Calu3 (cell line): ENCODE measurements at regions not wholly inside any gene's neighbourhood (a gene's known extent, or its start where the extent isn't known, plus 50 kb on each side); places are given as distances from the start of the nearest gene placed in this dataset.

Source experiments
- BruUV-seq: library from RNA; stranded (reverse); fragments of 400-500 nt; replicated peaks from 2 replicates; lab custom pipeline; 2021; lab: Mats Ljungman, UMichigan
- CTCF ChIA-PET: fragments of 300-600 bp; sonication (Branson Sonifier 250); formaldehyde crosslinking; loops from one replicate; lab custom pipeline; 2022; ENCODE audit warnings: antibody characterized with exemption; lab: Charles Lee
- DNase-seq: peaks from one replicate; pipeline ENCODE4 v3.0.0; 2022
- H3K27ac Mint-ChIP-seq: one replicate; pipeline ENCODE4 v1.8.0; 2022; ENCODE audit warnings: mixed read lengths; ENCODE audit not compliant: unreplicated experiment
- H3K27me3 Mint-ChIP-seq: one replicate; pipeline ENCODE4 v1.8.0; 2022; ENCODE audit warnings: mixed read lengths; ENCODE audit not compliant: unreplicated experiment
- H3K36me3 Mint-ChIP-seq: one replicate; pipeline ENCODE4 v1.8.0; 2022; ENCODE audit warnings: mild to moderate bottlenecking, moderate library complexity, mixed read lengths; ENCODE audit not compliant: insufficient read depth, unreplicated experiment
- H3K4me1 Mint-ChIP-seq: one replicate; pipeline ENCODE4 v1.8.0; 2022; ENCODE audit warnings: mild to moderate bottlenecking, low read depth, mixed read lengths; ENCODE audit not compliant: unreplicated experiment
- H3K4me3 Mint-ChIP-seq: one replicate; pipeline ENCODE4 v1.8.0; 2022; ENCODE audit warnings: mild to moderate bottlenecking, low read depth, moderate library complexity, mixed read lengths; ENCODE audit not compliant: unreplicated experiment
- H3K9me3 Mint-ChIP-seq: one replicate; pipeline ENCODE4 v1.8.0; 2022; ENCODE audit warnings: low read depth, mixed read lengths; ENCODE audit not compliant: unreplicated experiment
- intact Hi-C: fragments of 100-400 bp; cut with micrococcal nuclease; formaldehyde crosslinking; loops from one replicate; pipeline ENCODE4 v1.10.0; 2022; ENCODE audit not compliant: unreplicated experiment
- TF ChIP-seq, protein P1 (sequence below): fragments of 200-600 bp; IDR thresholded peaks from one replicate; pipeline ENCODE4 v1.8.0; 2022; ENCODE audit warnings: antibody characterized with exemption; ENCODE audit not compliant: unreplicated experiment

DNA sequence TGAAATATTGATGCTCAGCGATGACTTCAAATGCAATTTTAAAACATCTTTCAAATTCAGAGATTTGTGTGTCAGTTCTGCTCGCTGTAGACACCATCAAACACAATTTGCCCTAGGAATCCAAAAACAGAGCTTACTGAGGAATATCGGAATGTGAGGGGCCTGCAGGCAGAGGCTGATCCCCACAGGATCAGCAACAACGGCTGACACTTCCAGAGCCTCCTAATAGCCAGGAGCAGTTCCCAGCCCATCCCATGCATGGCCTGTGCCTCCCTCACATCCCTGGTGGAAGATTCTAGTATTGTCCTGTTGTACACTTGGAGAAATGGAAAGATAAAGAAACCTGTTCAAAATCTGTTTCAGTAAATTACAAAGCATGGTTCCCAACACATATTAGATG lies 129.7 kb upstream of the VWC2 start:
- Mint-ChIP-seq H3K27me3 (no peaks in the 10 kb centered on the region), H3K36me3 (no peaks in the 10 kb centered on the region), H3K27ac (no peak overlapping the region), H3K4me3 (no peak overlapping the region), H3K4me1 (no peaks in the 10 kb centered on the region), H3K9me3 (peaks cover 11% of the 10 kb centered on the region)
- BruUV-seq = no TSS peak
- CTCF ChIA-PET = no interaction called here
- TF ChIP-seq, protein P1, sequence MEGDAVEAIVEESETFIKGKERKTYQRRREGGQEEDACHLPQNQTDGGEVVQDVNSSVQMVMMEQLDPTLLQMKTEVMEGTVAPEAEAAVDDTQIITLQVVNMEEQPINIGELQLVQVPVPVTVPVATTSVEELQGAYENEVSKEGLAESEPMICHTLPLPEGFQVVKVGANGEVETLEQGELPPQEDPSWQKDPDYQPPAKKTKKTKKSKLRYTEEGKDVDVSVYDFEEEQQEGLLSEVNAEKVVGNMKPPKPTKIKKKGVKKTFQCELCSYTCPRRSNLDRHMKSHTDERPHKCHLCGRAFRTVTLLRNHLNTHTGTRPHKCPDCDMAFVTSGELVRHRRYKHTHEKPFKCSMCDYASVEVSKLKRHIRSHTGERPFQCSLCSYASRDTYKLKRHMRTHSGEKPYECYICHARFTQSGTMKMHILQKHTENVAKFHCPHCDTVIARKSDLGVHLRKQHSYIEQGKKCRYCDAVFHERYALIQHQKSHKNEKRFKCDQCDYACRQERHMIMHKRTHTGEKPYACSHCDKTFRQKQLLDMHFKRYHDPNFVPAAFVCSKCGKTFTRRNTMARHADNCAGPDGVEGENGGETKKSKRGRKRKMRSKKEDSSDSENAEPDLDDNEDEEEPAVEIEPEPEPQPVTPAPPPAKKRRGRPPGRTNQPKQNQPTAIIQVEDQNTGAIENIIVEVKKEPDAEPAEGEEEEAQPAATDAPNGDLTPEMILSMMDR = no peak
- DNase-seq = no peak
- intact Hi-C loops = no loop called here

DNA sequence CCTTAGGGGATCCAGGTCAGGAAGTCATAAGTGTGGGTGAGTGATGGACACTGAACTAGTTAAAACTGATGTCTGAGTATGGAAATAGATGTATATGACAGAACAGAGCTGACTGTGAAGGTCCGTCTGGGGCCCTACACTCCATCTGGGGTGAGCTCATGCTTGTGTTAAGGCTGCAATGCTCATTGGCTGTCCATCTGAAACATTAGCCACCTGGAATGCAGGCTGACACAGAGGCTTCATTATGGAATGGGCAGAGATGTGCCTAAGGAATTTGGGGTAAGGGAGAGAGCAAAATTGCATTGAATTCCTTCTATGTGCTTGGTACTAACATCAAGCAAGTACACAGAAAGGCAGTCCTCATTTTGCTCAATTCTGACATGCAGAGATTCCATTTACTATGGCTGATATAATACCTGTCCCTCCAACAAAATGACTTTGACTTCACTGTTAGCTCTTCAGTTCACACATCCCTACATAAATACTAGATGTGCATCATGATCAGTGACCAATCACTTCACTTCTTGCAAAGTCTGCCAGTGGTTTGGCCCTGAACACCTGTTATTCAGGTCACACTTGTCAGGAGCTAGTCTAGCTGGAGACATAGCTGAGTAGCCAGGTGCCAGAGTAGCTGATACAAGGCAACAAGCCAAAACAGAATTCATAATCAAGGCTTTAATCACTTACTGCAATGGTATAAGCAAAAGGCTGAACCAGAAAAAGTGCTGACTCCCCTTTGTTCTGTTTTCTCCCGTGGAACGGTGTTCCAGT lies 128.9 kb upstream of the VWC2 start:
- Mint-ChIP-seq H3K27me3 (no peaks in the 10 kb centered on the region), H3K27ac (no peak overlapping the region), H3K4me3 (no peak overlapping the region), H3K36me3 (no peaks in the 10 kb centered on the region), H3K9me3 (peaks cover 14% of the 10 kb centered on the region), H3K4me1 (no peaks in the 10 kb centered on the region)
- no TSS peak for BruUV-seq
- CTCF ChIA-PET = no interaction called here
- TF ChIP-seq, protein P1 = no peak
- no peak for DNase-seq
- intact Hi-C loops = no loop called here

DNA sequence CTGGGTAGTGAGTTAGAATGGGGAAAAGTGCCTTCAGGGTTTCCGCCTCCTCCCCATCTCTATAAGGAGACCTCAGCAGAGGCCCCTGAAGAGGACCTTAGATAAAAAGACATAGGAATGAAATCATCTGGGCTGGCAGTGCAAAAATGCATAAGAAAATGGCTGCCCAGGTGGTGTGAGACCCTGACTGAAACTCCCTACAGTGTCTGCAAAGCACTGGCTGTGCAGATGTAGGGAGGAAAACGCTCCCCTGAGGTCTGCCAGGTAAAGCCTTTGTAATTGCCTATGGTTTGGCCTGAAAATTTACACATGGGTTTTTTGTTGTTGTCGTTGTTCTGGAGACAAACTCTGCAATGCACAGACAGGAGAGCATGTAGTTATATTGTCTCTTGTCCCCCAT lies 128.1 kb upstream of the VWC2 start:
- TF ChIP-seq, protein P1 = no peak
- BruUV-seq = no TSS peak
- no peaks in the 10 kb centered on the region for H3K4me1 Mint-ChIP-seq
- no peak for DNase-seq
- H3K4me3 Mint-ChIP-seq = no peak overlapping the region
- no peaks in the 10 kb centered on the region for H3K27me3 Mint-ChIP-seq
- H3K9me3 Mint-ChIP-seq = peaks cover 14% of the 10 kb centered on the region
- no peaks in the 10 kb centered on the region for H3K36me3 Mint-ChIP-seq
- intact Hi-C loops = no loop called here
- CTCF ChIA-PET = no interaction called here
- H3K27ac Mint-ChIP-seq = no peak overlapping the region

DNA sequence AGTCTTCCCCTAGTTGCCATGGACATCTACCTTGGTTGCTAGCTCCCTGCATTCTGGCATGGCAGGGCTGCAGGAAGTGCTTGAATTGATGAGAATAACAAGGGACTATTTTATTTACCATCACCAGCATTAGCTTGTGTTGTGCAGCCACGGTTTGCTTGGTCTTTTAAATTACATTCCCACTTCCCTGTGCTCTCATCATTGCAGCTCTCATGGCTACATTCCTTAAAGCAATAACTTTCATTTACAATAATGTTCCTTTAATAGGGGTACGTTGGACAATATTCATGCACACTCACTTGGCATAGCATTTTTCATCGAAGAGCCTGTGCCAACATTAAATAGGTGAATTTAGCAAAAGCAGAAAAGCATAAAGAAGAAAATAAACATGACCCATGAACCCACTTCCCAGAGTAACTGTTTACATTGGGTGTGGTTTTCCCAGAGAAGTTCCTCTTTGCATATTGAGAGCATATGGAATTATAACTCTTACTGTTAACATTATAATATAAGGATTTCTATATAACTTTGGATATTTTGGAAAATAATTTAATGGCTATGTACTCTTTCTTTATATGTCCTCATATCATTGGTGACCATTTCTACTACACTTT lies 113.2 kb upstream of the VWC2 start:
- H3K27ac Mint-ChIP-seq = no peak overlapping the region
- no peak overlapping the region for H3K4me3 Mint-ChIP-seq
- CTCF ChIA-PET = no interaction called here
- no peaks in the 10 kb centered on the region for H3K4me1 Mint-ChIP-seq
- no peaks in the 10 kb centered on the region for H3K27me3 Mint-ChIP-seq
- H3K9me3 Mint-ChIP-seq = peaks cover 11% of the 10 kb centered on the region
- no TSS peak for BruUV-seq
- TF ChIP-seq, protein P1 = no peak
- intact Hi-C loops = no loop called here
- no peak for DNase-seq
- H3K36me3 Mint-ChIP-seq = no peaks in the 10 kb centered on the region
